HUES64 (cell line): ENCODE measurements at regions not wholly inside any gene's neighbourhood (a gene's known extent, or its start where the extent isn't known, plus 50 kb on each side); places are given as distances from the start of the nearest gene placed in this dataset.
"Not testable (repeated sequence)": the region's sequence is repeated elsewhere in the genome, so short reads cannot be mapped to it uniquely, and the experiment has no call there.

Source experiments
- H3K27ac ChIP-seq: 2 replicates; pipeline ENCODE4 v1.7.0; 2013; ENCODE audit warnings: low read depth, low read length, inconsistent platforms
- H3K27me3 ChIP-seq: 2 replicates; pipeline ENCODE4 v1.6.1; 2013; ENCODE audit warnings: mild to moderate bottlenecking, low read length; ENCODE audit not compliant: insufficient read depth
- H3K36me3 ChIP-seq: 2 replicates; pipeline ENCODE4 v1.6.1; 2013; ENCODE audit warnings: mild to moderate bottlenecking, low read length; ENCODE audit not compliant: insufficient read depth
- H3K4me1 ChIP-seq: 2 replicates; pipeline ENCODE4 v1.6.1; 2013; ENCODE audit warnings: mild to moderate bottlenecking, low read length, moderate library complexity; ENCODE audit not compliant: insufficient read depth
- H3K4me3 ChIP-seq: 2 replicates; pipeline ENCODE4 v1.5.1; 2013; ENCODE audit warnings: mild to moderate bottlenecking, low read length, moderate library complexity
- H3K9ac ChIP-seq: 2 replicates; pipeline ENCODE4 v1.6.1; 2013; ENCODE audit warnings: mild to moderate bottlenecking, low read depth, low read length
- H3K9me3 ChIP-seq: 2 replicates; pipeline ENCODE4 v1.6.1; 2013; ENCODE audit warnings: low read depth, low read length; ENCODE audit not compliant: insufficient read depth
- WGBS: fragments of 150-250, 120-280 bp; methylation state at CpG from one replicate; pipeline ENCODE4 v1.1.7; 2013; ENCODE audit warnings: missing lambda C conversion rate; 5-methylcytosine and 5-hydroxymethylcytosine counted together

- H3K9ac ChIP-seq: no peak overlapping the region
- no peaks in the 10 kb centered on the region for H3K9me3 ChIP-seq
- no peaks in the 10 kb centered on the region for H3K27me3 ChIP-seq
- no peak overlapping the region for H3K4me3 ChIP-seq
- no peaks in the 10 kb centered on the region for H3K36me3 ChIP-seq
- no peaks in the 10 kb centered on the region for H3K4me1 ChIP-seq
- H3K27ac ChIP-seq: no peak overlapping the region
- 78% methylated on average over 4 of the region's 4 CpGs for WGBS
Observed at GRCh38 chr12:108424026-108424425, 84.9 kb upstream of the CMKLR1 start.

GRCh38 chr12:108423486-108423885 is 84.4 kb upstream of the CMKLR1 start:
- no peaks in the 10 kb centered on the region for H3K4me1 ChIP-seq
- no peaks in the 10 kb centered on the region for H3K27me3 ChIP-seq
- H3K27ac ChIP-seq: no peak overlapping the region
- no peak overlapping the region for H3K9ac ChIP-seq
- H3K36me3 ChIP-seq: no peaks in the 10 kb centered on the region
- no peak overlapping the region for H3K4me3 ChIP-seq
- WGBS: 90% methylated on average over 4 of the region's 4 CpGs
- no peaks in the 10 kb centered on the region for H3K9me3 ChIP-seq

- 100% methylated on average over 1 of the region's 4 CpGs for WGBS
- H3K9me3 ChIP-seq, H3K36me3 ChIP-seq, H3K4me3 ChIP-seq, H3K27ac ChIP-seq, H3K9ac ChIP-seq, H3K27me3 ChIP-seq, H3K4me1 ChIP-seq: not testable (repeated sequence)
Observed at GRCh38 chr12:108421082-108421481, 82.0 kb upstream of the CMKLR1 start.

DNA sequence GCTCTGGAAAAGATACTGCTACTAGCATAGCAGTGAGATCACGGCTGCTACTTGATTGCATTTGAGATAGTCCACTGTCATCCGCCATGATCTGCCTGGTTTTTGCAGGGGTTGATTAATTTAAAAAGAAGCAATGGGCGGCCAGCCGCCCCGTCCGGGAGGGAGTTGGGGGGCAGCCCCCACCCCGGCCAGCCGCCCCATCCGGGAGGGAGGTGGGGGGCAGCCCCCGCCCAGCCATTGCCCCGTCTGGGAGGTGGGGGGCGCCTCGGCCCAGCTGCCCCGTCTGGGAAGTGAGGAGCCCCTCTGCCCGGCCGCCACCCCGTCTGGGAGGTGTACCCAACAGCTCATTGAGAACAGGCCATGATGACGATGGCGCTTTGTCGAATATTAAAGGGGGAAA is 81.3 kb upstream of the CMKLR1 start:
- H3K4me3 ChIP-seq, H3K4me1 ChIP-seq, H3K9me3 ChIP-seq, H3K9ac ChIP-seq, H3K27me3 ChIP-seq, H3K27ac ChIP-seq, H3K36me3 ChIP-seq: not testable (repeated sequence)
- WGBS: 95% methylated on average over 20 of the region's 20 CpGs

DNA sequence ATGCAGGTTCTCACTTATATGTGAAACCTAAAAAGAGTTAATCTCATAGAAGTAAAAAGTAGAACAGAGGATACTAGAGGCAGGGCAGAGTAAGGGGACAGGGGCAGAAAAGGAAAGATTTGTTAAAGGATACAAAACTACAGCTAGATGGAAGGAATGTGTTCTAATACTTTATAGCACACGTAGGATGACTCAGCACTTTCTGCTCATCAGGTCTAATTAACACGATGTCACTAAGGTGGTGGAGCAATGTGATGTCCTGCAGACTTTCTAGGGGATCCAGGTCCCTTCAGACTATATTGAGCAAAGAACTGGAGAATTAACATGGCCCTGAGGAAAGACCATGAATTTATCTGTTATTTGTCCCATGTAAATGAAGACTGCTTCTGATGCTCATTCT is 80.8 kb upstream of the CMKLR1 start:
- no peaks in the 10 kb centered on the region for H3K9me3 ChIP-seq
- H3K4me1 ChIP-seq: no peaks in the 10 kb centered on the region
- no peaks in the 10 kb centered on the region for H3K36me3 ChIP-seq
- H3K27me3 ChIP-seq: no peaks in the 10 kb centered on the region
- 96% methylated on average over 2 of the region's 2 CpGs for WGBS
- H3K4me3 ChIP-seq: no peak overlapping the region
- no peak overlapping the region for H3K9ac ChIP-seq
- no peak overlapping the region for H3K27ac ChIP-seq

- WGBS: 92% methylated on average over 2 of the region's 2 CpGs
- H3K4me3 ChIP-seq: no peak overlapping the region
Observed at GRCh38 chr12:108418164-108418890, 79.2 kb upstream of the CMKLR1 start.

GRCh38 chr12:108414021-108414420 is 74.9 kb upstream of the CMKLR1 start:
- Histone ChIP-seq H3K4me1 (peaks cover 20% of the 10 kb centered on the region), H3K4me3 (no peak overlapping the region), H3K27me3 (no peaks in the 10 kb centered on the region), H3K9me3 (no peaks in the 10 kb centered on the region), H3K27ac (no peak overlapping the region), H3K36me3 (no peaks in the 10 kb centered on the region), H3K9ac (no peak overlapping the region)
- 94% methylated on average over 6 of the region's 6 CpGs for WGBS

More at GRCh38 chr12:108418164-108418890, 79.2 kb upstream of the CMKLR1 start:
- H3K27me3 ChIP-seq: no peaks in the 10 kb centered on the region
- H3K4me1 ChIP-seq: no peaks in the 10 kb centered on the region
- H3K36me3 ChIP-seq: no peaks in the 10 kb centered on the region
- H3K27ac ChIP-seq: no peak overlapping the region
- H3K9ac ChIP-seq: no peak overlapping the region
- H3K9me3 ChIP-seq: no peaks in the 10 kb centered on the region

DNA sequence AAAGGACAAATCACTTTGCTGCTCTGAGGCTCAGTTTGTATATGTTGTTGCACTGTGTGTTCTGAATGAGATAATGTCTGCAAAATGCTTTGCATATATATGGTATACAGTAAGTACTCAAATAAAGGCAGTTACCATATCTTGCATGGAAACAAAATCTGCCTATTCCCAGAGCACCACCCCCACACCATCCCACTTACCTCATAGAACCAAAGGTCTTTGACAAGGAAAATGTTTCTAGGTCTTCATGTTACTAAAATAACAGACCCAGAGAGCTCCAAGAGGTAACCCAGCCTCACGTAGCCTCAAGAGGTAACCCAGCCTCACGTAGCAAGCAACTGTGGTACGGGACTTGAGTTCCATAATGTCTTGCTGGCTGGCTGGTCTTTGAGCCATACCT is 71.6 kb upstream of the CMKLR1 start:
- no peaks in the 10 kb centered on the region for H3K36me3 ChIP-seq
- H3K27ac ChIP-seq: no peak overlapping the region
- no peak overlapping the region for H3K9ac ChIP-seq
- H3K4me1 ChIP-seq: peaks cover 20% of the 10 kb centered on the region
- 93% methylated on average over 3 of the region's 3 CpGs for WGBS
- H3K27me3 ChIP-seq: no peaks in the 10 kb centered on the region
- H3K9me3 ChIP-seq: peaks cover 7% of the 10 kb centered on the region; the same call in 1 of the 2 replicates
- no peak overlapping the region for H3K4me3 ChIP-seq

- no peak overlapping the region for H3K9ac ChIP-seq
- H3K27ac ChIP-seq: no peak overlapping the region
- H3K36me3 ChIP-seq: no peaks in the 10 kb centered on the region
- peaks cover 7% of the 10 kb centered on the region; the same call in 1 of the 2 replicates for H3K9me3 ChIP-seq
- H3K4me1 ChIP-seq: peaks cover 20% of the 10 kb centered on the region
- H3K4me3 ChIP-seq: no peak overlapping the region
- H3K27me3 ChIP-seq: no peaks in the 10 kb centered on the region
- WGBS: 81% methylated on average over 3 of the region's 3 CpGs
Observed at GRCh38 chr12:108409481-108409880, 70.4 kb upstream of the CMKLR1 start.

GRCh38 chr12:108403952-108404351 is 64.8 kb upstream of the CMKLR1 start:
- 43% methylated on average over 3 of the region's 3 CpGs for WGBS
- Histone ChIP-seq H3K9ac (no peak overlapping the region), H3K9me3 (peaks cover 7% of the 10 kb centered on the region; the same call in 1 of the 2 replicates), H3K4me1 (peaks cover 5% of the 10 kb centered on the region; the same call in 1 of the 2 replicates), H3K4me3 (no peak overlapping the region), H3K36me3 (no peaks in the 10 kb centered on the region), H3K27me3 (no peaks in the 10 kb centered on the region), H3K27ac (no peak overlapping the region)

DNA sequence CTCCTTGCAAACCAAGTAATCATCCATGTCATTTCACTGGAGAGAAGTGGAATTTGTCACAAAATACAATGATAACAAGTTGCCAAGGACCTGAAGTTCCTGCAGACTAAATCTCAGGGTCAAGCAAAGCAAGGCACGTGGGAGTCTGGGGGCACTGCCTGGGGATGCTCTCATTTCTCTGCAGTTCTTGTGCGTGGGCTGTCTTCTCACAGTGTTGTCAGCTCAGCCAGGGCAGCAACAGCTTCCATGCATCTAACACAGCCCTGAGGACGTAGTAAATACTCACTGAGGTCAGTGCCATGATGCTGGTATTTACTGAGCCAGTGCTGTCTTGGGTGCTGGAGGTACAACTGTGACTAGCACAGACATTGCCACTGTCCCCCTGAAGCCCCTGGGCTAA is 62.9 kb upstream of the CMKLR1 start:
- Histone ChIP-seq H3K9me3 (peaks cover 7% of the 10 kb centered on the region; the same call in 1 of the 2 replicates), H3K27ac (no peak overlapping the region), H3K27me3 (no peaks in the 10 kb centered on the region), H3K4me1 (peaks cover 5% of the 10 kb centered on the region; the same call in 1 of the 2 replicates), H3K9ac (no peak overlapping the region), H3K4me3 (no peak overlapping the region), H3K36me3 (no peaks in the 10 kb centered on the region)
- 81% methylated on average over 3 of the region's 3 CpGs for WGBS
